ENCODE measurements at regions not wholly inside any gene's neighbourhood (a gene's known extent, or its start where the extent isn't known, plus 50 kb on each side); places are given as distances from the start of the nearest gene placed in this dataset.

DNA sequence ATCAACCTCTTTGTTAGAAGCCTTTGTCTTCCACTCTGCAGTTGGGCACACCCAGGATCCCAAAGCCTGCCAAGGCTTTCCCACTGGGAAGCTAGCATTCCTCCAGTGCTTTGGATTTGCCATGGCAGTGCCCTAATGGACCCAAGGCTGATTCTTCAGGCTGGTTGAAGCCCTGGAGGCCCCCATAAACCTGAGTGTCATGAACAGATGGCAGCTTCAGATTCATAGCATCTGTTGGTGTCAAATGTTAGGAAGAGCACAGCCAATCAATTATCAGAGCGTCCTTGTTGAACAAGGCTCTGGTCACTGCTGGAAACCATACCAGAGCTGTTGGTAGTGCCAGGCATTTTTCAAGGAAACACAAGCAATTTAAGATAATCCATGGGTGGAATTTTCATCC, 241.1 kb upstream of the KLF4 start:
- DNase-seq, result no peak

DNA sequence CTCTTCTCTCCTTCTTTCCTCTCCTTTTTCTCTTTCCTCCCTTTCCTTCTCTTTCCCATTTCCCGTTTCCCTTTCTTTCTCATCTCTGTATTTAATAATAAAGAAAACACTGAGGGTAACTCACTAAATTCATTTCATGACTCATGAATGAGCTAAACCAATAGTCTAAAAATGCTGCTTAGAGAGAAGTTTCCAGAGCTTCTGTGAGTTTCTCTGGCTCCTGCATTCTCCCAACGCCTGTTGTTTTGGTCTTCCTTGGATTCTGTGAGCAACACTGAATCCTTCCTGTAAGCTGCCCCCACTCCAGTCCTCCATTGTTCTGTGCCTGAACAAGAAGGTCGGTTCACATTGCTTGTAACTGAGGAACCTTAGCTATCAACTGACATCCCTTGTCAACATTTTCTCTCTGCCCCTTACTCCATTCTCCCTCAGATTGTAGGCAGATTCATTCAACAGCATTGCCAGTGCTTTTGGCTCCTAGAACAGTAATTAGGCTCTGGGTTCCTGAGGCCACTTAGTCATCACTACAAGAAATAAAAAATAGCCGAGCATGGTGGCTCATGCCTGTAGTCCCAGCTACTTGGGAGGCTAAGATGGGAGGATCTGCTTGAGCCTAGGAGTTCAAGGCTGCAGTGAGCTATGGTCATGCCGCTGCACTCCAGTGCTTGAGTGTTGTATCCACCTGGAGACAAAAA, 237.7 kb upstream of the KLF4 start:
- DNase-seq, result no peak

DNA sequence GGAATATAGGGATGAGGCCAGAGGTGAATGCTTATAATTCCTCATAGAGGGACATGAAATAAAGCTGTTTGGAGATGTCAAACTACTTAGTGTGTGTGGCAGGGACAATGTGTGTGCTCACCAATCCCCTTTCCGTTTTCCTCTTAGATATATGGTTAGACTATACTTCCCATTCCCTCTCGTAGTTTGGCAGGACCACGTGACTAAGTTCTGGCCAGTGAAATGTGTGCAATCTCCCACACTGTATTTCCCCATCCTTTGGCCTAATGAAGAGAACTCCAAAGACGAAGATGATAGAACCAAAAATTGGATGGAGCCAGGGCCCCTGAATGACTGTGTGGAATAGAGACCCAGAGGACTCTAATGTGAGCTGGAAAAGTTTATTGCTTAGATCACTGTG, 233.4 kb upstream of the KLF4 start:
- no peak for DNase-seq

DNA sequence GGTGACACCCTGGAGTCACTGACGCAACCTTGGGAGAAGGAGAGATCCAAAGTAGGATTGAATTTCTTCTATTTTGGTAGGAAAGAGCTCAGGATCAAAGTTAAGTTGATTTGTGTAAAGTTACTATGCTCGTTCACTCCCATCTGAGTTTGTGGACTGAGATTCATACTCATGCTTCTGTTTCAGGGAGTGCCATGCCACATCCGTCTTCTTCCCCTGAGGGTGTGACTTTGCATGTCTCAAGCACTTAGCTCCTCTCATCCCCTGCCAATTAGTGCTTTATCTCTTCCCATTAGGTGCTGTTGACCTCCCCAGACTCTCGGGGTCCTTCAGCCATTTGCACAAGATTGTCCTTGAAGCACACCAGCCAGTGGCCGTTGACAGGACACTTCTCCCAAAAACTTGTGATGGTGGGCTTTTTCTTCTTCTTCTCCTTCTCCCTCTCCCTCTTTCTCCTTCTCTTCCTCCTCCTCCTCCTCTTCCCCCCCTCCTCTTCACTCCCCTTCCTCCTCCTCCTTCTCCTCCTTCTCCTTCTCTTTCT, 232.2 kb upstream of the KLF4 start:
- DNase-seq, result no peak

DNA sequence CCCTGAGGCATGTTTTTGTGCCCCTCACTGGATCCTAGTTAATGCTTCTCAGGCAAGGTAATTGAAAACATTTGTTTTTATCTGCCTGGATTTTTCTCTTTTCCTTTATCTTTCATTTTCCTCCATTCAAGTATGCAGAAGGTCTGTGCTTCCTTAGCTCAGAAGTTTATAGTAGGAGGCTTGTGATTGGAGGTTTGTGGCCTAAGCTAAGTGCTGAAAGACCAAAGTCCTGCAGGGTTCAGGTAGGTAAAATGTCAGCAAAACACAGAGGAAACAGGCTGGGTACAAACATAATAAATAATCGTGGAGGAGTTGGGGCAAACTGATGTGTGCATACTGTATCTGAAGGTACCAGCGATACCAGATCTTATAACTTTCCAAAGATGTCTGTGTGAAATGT, 230.9 kb upstream of the KLF4 start:
- no peak for DNase-seq

DNA sequence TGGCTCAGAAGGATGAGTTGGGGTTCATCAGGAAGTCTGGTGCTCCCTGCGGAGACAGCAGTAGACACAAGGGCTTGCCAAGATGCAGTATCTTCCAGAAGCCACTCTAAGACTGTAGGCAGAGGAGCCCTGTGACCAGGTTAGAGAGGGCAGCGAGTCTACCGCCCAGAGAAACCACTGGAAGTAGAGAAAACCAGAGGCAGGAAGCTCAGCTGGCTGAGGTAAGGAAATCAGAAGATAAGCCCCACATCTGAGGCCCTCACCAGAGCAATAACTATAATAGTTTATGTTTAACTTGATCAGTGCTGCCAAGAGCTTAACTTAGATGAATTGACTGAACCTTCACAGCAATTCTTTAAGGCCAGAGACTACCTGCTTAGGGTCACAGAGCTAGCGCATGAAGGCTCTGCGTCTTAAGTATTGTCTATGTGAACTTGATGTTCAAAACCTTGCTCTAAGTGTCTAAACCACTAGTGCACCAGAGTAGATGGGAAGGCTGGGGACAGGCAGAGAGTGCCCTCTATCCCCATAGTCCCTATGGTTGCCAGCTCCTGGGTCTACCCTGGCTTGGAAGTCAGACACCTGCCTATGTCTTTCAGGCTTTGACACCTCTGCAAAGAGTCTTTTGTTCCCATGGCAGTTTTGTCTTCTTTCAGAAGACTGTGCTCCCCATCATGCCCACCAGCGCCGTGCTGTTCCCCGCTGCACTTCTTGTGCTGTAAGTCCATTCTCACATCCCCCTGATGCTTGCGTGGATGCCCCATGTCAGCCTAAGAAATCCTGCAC, 228.2 kb upstream of the KLF4 start:
- DNase-seq, result no peak

DNA sequence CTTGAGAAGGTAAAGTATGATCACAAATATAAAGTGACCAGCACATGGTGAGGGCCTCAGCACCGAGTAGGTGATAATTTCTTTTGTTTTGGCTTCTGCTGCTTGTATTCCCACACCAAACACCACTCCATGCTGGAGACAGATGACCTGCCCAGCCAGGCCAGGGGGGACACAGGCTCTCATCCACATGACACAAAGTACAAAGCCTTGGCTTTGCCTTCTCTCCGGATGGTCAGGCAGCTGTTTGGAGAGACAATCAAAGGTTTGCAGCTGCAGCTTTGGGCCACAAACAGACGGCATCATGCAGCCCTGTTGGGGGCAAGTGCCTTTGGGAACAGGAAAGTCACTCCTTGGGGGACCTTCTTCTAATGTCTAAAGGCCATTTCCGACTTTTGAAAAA, 226.2 kb upstream of the KLF4 start:
- DNase-seq, result no peak

DNA sequence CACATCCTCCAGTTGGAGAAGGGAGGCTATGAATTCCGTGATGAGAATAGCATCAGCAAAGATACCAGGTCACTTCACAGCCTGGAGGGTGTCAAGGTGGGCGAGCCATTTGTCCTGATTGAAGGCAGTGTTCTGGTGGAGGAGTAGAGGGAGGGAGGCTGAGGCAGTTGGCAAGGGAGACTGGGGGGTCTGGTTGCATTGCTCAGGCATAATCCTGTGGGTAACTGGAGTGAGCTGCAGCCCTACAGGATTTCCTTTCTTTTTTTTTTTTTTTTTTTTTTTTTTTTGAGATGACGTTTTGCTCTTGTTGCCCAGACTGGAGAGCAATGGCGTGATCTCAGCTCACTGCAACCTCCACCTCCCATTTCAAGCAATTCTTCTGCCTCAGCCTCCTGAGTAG, 223.9 kb upstream of the KLF4 start:
- DNase-seq, result no peak

DNA sequence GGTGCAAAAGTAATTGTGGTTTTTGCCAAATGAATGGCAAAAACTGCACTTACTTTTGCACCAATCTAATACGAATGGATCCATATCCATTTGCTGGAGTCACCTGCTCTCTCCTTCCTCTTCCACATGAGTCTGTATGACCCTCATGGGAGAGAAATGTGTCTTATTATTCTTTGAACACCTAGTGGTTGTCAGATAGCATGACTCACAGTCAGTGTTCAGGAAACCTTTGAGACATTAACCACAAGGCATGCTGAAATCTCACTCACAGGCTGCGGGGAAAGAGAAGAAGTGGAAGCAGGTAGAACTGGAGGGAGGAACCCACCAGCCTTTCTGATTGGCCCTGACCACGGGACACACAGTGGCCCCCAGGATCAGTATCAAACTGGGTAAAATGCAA, 222.8 kb upstream of the KLF4 start:
- peak; percentile 70 to 82 for DNase-seq

DNA sequence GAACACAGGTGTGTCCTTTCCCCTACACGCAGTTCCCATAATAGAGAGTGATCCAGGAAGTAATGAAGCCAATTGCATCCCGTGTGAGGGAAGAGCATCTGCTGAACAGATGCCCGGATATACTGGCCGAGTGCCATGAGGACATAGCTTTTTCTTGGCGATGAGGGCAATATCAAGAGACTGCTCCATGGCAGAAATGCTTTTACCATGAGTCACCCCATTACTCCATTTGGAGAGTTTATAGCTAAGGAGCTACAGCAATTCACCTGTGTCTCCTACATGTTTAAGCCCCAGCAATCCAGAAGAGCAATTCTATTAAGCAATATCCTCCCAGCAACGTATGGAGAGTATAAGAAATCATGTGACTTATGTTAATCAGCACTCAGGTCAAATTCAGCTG, 222.0 kb upstream of the KLF4 start:
- peak in 1 of 2 experiments; percentile 8 for DNase-seq

DNA sequence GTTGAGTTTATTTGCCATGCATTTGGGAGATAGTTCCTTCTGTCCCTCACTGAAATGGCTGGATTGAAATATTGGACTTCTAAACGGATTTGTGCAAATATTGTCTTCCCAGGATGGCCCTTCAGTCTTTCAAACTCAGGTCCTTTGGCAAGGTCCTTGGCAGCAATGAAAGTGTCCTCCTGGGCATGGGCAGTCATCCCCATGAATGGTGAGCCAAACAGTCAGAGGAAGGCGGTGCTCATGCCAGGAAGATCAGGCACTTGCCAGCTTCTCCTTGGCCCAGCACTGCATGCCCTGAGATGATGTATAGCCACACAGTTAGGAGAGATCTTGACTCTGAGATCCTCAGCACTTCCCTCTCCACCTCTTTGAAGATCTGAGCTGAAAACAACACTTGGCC, 221.4 kb upstream of the KLF4 start:
- no peak for DNase-seq

DNA sequence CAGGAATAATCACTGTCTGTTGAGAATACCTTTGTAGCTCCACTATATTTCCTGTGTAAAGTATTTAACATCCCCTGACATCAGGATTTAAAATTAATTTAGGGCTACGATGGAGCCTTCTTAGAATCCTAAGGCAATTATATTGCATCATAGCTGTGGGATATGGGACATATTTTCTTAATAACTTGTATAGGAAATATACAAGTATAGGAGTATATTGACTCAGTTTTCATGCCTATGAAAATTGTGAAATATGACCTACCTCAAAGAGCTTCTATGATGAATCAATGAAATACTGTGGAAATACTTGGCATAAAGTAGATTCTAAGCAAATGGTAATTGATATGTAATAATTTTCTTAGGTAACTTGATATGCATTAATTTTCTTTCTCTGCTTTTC, 221.0 kb upstream of the KLF4 start:
- no peak for DNase-seq

DNA sequence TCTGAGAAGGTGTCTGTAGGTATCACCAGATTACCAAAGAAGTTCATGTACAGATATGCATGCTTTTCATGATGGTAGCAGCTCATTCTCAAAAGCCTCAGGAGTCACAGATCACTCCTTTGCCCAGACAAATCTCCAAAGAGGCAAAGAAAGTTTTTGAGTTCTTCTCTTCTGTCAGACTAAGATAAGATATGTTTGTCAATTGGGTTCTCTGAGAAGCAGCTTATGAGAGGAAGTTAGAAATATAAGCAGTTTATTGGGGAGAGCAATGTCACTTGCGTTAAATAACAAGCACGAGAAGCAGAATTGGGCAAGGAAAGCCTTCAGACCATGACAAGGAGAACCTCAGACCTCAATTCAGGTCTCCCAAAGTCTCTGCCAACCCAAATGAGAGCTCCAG, 219.2 kb upstream of the KLF4 start:
- DNase-seq, result no peak

DNA sequence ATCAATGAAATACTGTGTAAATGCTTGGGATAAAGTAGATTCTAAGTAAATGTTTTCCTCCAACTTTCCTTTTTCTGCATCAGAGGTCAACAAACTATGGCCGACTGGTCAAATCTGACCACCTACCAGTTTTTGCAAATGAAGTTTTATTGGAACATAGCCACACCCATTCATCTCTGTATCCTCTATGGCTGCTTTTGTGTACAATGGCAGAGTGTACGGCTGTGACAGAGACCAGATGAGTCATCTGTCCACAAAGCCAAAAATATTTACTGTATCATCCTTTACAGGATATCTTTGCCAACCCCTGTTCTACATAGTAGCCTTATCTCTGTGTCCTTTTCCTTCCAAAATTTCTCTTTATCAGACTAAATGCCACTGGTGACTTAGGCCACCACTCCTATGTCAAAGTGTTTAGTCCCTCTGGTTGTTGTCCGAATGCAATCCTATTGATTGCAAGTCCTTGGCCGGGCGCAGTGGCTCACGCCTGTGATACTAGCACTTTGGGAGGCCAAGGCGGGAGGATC, 218.4 kb upstream of the KLF4 start:
- peak in 1 of 2 experiments; percentile 3 for DNase-seq

DNA sequence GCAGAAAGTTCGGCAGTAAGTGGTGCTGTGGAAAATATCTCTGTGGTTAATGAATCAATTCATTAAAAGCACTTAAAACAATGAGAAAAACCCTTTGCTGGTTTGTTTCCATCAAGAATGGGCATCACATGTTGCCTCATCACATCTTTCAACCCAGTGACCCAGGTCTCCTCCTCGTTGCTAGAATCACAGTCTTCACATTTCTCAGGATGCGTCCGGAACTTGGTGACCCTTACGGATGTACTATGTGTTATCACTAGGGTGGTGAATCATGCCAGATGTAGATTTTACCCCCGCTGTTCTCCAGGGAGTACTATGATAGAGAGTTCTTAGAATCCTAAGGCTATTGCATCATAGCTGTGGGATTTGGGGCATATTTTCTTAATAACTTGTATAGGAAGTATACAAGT, 217.9 kb upstream of the KLF4 start:
- no peak for DNase-seq

DNA sequence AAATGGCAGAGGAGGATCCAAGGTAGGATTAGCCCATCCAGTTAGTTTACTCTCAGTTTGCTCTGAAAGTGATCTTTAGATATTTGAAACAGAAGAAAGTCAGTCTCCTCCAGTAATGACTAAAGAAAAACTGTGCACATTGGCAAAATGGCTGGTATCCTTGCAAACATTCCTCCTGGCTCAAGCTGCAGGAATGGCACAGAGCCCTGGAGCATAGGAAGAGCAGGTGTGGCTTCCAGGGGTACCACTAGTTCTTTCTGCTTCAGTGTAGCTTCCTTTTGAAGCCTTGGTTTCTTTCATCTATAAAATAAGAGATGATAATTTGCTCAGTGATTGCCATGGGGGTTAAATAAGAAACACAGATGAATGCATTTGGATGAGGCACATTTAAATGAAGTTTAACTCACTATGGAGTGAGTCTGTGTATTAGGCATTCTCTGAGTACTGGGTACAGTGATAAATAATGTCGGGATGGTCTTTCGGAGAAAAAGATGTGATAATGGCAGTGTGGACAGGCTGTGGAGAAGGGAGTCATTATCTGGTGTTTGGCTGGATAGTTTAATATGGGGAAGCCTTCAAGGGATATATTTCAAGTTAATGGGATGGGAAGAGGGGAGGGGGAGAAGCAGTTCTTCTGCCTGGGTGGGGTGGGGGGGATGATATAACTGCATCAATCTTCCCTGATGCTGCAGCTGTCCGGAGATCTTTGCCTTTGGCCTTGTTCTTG, 217.3 kb upstream of the KLF4 start:
- no peak for DNase-seq

DNA sequence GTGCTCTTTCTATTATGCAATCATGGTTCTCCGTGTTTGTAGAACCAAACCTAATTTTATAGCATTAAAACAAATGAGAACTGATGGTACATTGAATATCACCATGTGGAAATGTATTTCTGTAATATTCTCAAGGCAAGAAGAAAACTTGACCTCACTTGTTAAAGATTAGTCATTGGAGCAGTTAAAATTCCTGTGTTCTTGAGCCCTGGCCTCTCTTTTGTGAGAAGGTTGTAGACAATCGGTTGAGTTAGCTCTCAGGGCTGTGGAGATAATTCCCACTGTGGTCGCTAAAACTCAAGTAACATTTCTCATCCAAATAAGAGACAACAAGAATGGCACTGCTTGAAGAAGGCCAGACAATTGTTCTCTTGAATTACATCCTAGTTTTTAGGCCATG, 216.0 kb upstream of the KLF4 start:
- no peak for DNase-seq

DNA sequence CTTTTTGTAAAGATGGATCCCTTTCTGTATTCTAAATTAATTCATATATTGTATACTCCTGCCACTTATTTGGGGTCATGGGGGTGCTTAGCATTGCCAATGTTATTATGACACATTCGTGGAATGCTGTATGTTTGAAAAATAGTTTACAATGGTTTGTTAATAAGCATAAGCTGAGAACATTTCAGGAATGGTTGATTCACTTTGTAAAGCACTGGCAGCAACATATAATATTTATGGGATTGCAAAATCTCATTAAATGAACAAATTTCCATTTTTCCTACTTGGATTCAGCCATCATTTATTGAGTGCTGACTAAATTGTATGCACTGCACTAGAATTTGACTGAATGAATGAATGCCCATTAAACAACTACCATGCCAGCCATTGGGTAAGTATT, 215.2 kb upstream of the KLF4 start:
- DNase-seq, result no peak

DNA sequence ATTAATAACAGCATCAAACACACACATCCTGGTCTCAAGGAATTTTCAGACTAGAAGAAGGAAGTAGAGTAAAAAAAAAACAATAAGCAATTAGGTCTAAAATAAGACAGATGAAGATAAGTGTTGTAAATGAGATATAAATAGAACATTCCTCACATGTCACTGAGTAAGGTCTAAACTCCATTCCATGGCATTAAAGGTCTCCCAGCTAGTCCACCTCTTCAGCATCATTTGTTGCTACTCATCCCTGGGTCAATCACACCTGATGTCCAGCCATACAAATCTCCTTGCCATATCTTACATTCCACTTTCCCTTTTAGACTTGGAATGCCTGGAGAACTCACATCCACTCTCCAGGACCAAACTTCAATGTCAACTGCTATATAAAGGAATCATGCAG, 214.1 kb upstream of the KLF4 start:
- DNase-seq, result no peak

DNA sequence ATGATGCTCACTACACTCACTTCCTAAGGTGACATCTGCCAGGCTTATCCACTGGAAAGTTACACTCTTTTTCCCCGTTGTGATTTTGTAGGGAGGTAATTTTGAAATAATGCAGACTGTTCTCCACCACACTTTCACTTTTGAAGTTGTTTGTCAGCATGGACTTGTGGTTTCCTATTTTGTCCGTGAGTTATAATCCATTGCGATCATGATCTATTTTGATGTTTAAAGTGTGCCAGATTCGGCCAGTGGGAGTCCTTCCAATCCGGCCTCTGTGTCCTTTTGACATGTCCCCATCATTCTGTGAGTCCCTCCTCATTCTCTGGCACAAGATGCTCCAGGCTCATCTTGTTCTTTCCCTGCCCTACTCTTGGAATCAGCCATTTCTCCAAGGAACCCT, 211.3 kb upstream of the KLF4 start:
- DNase-seq, result no peak

DNA sequence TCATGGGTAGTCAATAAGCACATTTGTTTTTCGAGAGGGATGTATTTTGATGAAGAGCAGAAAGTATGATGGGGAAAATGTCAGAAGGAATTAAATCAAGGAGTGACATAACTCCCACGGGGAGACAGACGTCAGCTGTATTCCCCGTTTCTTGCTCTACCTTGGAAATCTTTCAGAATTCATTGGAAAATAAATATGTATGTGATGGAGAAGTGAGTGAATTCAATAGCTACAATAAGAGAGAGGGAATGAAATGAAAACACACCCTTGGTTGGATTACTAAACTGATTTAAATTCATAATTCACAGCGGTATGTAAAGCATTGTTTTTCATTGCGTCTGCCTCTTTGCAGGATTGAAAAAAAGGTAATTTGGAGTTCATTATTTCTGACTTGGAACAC, 209.7 kb upstream of the KLF4 start:
- DNase-seq, result no peak

DNA sequence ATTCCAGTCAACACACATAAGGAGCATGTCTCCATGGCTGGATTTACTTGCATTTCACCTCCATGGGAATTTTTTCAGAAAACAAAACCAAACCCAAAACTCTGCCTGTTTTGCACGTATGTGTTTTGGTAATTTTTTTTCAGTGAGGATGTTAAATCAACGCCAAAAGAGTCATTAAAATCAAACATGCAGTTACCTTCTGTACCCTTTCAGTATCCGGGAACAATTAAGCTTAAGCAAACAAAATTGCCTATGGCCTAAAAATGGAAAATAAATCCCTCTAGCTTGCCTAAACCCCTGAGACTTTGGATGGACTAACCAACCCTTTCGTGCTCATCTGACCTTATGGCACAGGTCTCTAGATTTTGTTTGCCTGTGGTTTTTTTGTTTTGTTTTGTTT, 209.2 kb upstream of the KLF4 start:
- no peak for DNase-seq

DNA sequence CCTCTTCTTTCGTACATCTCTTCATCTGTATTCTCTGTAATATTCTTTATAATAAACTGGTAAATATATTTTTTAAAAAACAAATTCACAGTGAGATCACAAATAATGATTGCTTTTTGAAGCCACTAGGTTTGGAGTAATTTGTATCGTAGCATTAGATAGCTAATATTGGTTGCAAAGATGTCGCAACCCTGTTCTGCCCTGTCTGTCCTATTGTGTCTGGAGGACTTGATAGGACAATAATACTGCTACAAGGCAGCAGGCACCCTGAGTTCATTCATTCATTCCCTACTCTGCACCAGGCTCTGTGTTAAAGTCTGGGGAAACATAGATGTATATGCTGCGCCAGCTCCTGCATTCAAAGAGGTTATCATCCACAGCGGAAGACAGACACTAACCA, 206.7 kb upstream of the KLF4 start:
- DNase-seq, result no peak

DNA sequence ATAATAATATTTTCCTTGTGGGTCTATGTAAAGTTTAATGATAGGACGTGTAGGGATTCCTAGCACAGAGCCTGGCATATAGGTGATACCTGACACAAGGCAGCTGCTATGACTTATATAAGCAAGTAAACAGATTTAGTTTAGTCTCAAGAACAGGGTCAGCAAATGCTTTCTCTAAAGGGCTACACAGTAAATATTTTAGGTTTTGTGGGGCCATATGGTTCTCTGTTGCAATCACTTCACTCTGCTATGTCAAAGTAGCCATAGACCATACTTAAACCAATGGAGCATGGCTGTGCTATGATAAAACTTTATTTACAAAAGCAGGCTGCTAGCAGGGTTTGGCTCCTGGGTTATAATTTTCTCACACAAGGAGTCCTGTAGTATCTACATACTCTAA, 204.8 kb upstream of the KLF4 start:
- no peak for DNase-seq

All from Kasumi-1 (cell line).